Endothelial cell (in vitro differentiated cells): ENCODE measurements at regions not wholly inside any gene's neighbourhood (a gene's known extent, or its start where the extent isn't known, plus 50 kb on each side); places are given as distances from the start of the nearest gene placed in this dataset.

Experiments used
- DNase-seq: peaks from one replicate; pipeline ENCODE4 v3.0.0; 2021; ENCODE audit warnings: low spot score
- H3K27ac Mint-ChIP-seq: one replicate; pipeline ENCODE4 v1.8.0; 2021; ENCODE audit warnings: mixed read lengths, inconsistent platforms; ENCODE audit not compliant: unreplicated experiment
- H3K27me3 Mint-ChIP-seq: one replicate; pipeline ENCODE4 v1.8.0; 2021; ENCODE audit warnings: mild to moderate bottlenecking, moderate library complexity, mixed read lengths, inconsistent platforms; ENCODE audit not compliant: unreplicated experiment
- H3K36me3 Mint-ChIP-seq: one replicate; pipeline ENCODE4 v1.8.0; 2021; ENCODE audit warnings: mild to moderate bottlenecking, low read depth, mixed read lengths, inconsistent platforms; ENCODE audit not compliant: unreplicated experiment
- H3K4me1 Mint-ChIP-seq: one replicate; pipeline ENCODE4 v1.8.0; 2021; ENCODE audit warnings: mild to moderate bottlenecking, mixed read lengths, inconsistent platforms; ENCODE audit not compliant: unreplicated experiment
- H3K4me3 Mint-ChIP-seq: one replicate; pipeline ENCODE4 v1.8.0; 2021; ENCODE audit warnings: mild to moderate bottlenecking, mixed read lengths, inconsistent platforms; ENCODE audit not compliant: unreplicated experiment
- H3K9me3 Mint-ChIP-seq: one replicate; pipeline ENCODE4 v1.8.0; 2021; ENCODE audit warnings: mixed read lengths, inconsistent platforms; ENCODE audit not compliant: unreplicated experiment
- TF ChIP-seq, protein P1 (sequence below): fragments of 200-600 bp; sonication (generic); IDR thresholded peaks from one replicate; pipeline ENCODE4 v1.5.0; 2021; ENCODE audit warnings: antibody characterized with exemption; ENCODE audit not compliant: unreplicated experiment

DNA sequence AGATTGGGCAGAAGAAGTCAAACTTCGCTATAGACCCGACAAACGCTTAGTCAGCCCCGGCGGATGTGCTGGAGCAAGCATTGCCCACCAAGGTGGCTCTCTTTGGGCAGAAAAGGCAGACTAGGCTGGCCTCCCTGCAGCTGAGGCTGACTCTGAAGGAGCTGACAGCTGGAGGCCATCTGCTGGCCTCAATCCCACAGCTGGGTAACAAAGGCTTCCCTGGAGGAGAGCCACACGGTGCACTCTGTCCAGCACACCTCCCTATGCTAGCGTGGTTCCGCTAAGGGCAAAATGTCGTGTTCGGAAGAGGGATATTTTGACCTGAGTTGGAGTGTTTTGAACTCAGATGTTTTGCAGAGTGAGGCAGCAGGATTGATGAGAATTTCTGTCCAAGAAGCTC lies 103.5 kb upstream of the PTCH1 start:
- H3K4me3 Mint-ChIP-seq: no peak overlapping the region
- peaks cover 15% of the 10 kb centered on the region for H3K4me1 Mint-ChIP-seq
- H3K9me3 Mint-ChIP-seq: no peaks in the 10 kb centered on the region
- H3K36me3 Mint-ChIP-seq: no peaks in the 10 kb centered on the region
- TF ChIP-seq, protein P1, sequence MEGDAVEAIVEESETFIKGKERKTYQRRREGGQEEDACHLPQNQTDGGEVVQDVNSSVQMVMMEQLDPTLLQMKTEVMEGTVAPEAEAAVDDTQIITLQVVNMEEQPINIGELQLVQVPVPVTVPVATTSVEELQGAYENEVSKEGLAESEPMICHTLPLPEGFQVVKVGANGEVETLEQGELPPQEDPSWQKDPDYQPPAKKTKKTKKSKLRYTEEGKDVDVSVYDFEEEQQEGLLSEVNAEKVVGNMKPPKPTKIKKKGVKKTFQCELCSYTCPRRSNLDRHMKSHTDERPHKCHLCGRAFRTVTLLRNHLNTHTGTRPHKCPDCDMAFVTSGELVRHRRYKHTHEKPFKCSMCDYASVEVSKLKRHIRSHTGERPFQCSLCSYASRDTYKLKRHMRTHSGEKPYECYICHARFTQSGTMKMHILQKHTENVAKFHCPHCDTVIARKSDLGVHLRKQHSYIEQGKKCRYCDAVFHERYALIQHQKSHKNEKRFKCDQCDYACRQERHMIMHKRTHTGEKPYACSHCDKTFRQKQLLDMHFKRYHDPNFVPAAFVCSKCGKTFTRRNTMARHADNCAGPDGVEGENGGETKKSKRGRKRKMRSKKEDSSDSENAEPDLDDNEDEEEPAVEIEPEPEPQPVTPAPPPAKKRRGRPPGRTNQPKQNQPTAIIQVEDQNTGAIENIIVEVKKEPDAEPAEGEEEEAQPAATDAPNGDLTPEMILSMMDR: no peak
- H3K27ac Mint-ChIP-seq: no peak overlapping the region
- peaks cover 10% of the 10 kb centered on the region for H3K27me3 Mint-ChIP-seq
- DNase-seq: no peak

DNA sequence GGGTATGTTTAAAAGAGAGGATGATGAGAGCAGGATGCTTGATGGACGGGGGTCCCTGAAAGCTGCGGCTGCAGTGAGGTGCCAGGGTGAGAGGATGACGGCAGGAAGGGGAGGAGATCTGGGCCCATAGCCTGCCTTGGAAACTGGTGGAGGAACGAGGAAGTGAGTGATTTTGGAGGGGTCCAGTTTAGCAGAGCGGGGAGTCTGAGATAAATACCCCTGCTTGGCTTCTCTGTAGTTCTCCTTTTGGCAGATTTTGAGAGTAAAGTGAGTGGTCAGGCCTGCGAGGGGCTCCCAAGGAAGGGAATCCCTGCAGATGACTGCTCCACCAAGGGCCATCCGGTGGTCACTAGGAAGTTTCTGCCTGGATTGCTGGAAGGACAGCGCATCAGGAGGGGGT lies 98.5 kb upstream of the PTCH1 start:
- H3K4me3 Mint-ChIP-seq: no peak overlapping the region
- peaks cover 15% of the 10 kb centered on the region for H3K4me1 Mint-ChIP-seq

DNA sequence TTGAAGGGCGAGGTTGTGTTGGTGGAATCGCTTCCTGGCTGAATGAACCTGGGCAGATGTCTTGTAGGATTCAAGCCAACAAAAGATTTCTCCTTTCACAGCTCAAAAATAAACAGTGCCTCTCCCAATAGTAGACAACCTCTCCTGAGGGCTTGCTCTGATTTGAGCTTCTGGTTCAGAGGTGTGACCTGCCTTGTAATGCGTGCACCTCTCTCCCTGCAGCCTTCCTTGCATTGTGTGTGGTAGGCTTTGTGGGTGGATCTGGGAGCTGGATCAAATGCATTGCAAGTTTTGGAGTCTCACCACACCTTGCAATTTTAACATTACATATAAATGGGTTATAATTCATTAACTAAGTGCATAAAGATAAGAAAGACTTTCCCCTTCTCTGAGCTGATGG lies 96.9 kb upstream of the PTCH1 start:
- Mint-ChIP-seq H3K36me3 (no peaks in the 10 kb centered on the region), H3K27me3 (peaks cover 17% of the 10 kb centered on the region), H3K9me3 (no peaks in the 10 kb centered on the region), H3K4me3 (no peak overlapping the region), H3K27ac (no peak overlapping the region), H3K4me1 (peaks cover 7% of the 10 kb centered on the region)
- TF ChIP-seq, protein P1: no peak
- no peak for DNase-seq

More for the DNA sequence above, 98.5 kb upstream of the PTCH1 start:
- Mint-ChIP-seq H3K27ac (peak overlapping the region; percentile 10), H3K27me3 (peaks cover 13% of the 10 kb centered on the region), H3K36me3 (no peaks in the 10 kb centered on the region), H3K9me3 (no peaks in the 10 kb centered on the region)
- no peak for DNase-seq
- TF ChIP-seq, protein P1: no peak

DNA sequence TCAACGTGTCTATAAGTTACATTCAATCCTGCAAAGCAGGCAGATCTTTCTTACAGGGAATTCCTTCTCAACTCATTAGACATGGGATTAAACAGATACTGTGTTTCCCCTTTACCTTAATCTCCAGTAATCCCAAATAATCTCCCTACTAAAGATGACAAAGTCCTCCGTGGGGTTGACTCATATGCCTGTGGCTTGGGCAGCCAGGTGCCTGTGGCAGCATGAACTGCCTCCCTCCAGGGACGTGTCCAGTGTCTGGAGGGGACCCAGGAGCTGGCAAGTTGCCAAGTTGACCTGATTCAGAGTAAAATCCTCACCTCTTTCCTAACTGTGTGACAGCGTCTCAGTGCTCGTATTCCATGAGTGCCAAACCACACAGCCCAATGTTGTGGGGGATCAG lies 94.6 kb upstream of the PTCH1 start:
- Mint-ChIP-seq H3K9me3 (no peaks in the 10 kb centered on the region), H3K27ac (no peak overlapping the region), H3K36me3 (peaks cover under 1% of the 10 kb centered on the region), H3K4me1 (peaks cover 3% of the 10 kb centered on the region), H3K27me3 (peaks cover 6% of the 10 kb centered on the region), H3K4me3 (no peak overlapping the region)
- DNase-seq: no peak
- TF ChIP-seq, protein P1: no peak

DNA sequence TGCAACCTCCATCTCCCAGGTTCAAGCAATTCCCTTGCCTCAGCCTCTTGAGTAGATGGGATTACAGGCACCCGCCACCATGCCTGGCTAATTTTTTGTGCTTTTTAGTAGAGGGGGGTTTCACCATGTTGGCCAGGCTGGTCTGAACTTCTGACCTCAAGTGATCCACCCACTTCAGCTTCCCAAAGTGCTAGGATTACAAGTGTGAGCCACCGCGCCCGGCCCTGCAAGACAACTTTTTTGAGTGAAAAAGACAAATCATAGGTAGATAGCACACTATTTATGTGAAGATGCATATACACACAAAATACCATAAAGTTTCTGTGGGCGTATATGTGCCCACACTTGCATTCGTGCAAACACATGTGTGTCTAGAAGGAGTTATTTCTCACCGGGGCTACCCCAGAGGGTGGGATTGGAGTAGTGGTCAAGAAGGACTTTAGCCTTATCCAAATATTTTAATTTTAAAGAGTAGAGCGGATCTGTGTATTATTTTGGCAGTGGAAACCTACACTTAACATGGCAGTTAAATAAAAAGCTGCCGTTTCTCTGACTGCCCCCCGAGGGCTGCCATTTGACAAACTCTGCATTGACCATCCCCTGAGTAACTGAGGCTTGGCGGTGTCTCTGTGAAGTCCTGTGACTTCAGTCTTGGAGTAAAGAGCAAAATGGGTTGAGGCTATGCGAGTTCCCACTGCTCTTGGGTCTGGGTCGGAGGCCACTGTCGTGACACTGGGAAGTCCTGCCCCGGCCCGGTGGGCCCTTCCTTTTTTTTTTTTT lies 93.4 kb upstream of the PTCH1 start:
- H3K4me3 Mint-ChIP-seq: no peak overlapping the region
- peaks cover 5% of the 10 kb centered on the region for H3K27me3 Mint-ChIP-seq
- peaks cover 3% of the 10 kb centered on the region for H3K36me3 Mint-ChIP-seq
- no peak overlapping the region for H3K27ac Mint-ChIP-seq
- DNase-seq: no peak
- H3K4me1 Mint-ChIP-seq: peaks cover 3% of the 10 kb centered on the region
- H3K9me3 Mint-ChIP-seq: no peaks in the 10 kb centered on the region
- TF ChIP-seq, protein P1: no peak
